ENCODE measurements at regions not wholly inside any gene's neighbourhood (a gene's known extent, or its start where the extent isn't known, plus 50 kb on each side); places are given as distances from the start of the nearest gene placed in this dataset.

GRCh38 chr17:71668807-71669206 lies 452.0 kb upstream of the SOX9 start:
- TF ChIP-seq, protein P1, sequence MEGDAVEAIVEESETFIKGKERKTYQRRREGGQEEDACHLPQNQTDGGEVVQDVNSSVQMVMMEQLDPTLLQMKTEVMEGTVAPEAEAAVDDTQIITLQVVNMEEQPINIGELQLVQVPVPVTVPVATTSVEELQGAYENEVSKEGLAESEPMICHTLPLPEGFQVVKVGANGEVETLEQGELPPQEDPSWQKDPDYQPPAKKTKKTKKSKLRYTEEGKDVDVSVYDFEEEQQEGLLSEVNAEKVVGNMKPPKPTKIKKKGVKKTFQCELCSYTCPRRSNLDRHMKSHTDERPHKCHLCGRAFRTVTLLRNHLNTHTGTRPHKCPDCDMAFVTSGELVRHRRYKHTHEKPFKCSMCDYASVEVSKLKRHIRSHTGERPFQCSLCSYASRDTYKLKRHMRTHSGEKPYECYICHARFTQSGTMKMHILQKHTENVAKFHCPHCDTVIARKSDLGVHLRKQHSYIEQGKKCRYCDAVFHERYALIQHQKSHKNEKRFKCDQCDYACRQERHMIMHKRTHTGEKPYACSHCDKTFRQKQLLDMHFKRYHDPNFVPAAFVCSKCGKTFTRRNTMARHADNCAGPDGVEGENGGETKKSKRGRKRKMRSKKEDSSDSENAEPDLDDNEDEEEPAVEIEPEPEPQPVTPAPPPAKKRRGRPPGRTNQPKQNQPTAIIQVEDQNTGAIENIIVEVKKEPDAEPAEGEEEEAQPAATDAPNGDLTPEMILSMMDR (IDR thresholded peaks at IDR 0.05; ENCODE audit: control extremely low read depth in 1 of 3, insufficient read depth in 1 of 3, low read depth in 1 of 3, low read length in 3 of 3): no peak
- TF ChIP-seq SP4 (IDR thresholded peaks at IDR 0.05; ENCODE audit: low read length) (no peak), POLR2A (IDR thresholded peaks at IDR 0.05; ENCODE audit: control extremely low read depth in 1 of 2, low read depth in 2 of 2, low read length in 2 of 2) (no peak), SIX5 (IDR thresholded peaks at IDR 0.05; ENCODE audit: low read depth, low read length) (no peak)
